ENCODE measurements at regions not wholly inside any gene's neighbourhood (a gene's known extent, or its start where the extent isn't known, plus 50 kb on each side); places are given as distances from the start of the nearest gene placed in this dataset.
"Not testable (repeated sequence)": the region's sequence is repeated elsewhere in the genome, so short reads cannot be mapped to it uniquely, and the experiment has no call there.

GRCh38 chr12:10453-10852 is 56.1 kb upstream of the IQSEC3 start:
- DNase-seq: peak; percentile 4

GRCh38 chr12:10879-11812 is 55.4 kb upstream of the IQSEC3 start:
- peak; percentile 4 for DNase-seq

- DNase-seq: peak; percentile 17
Measured at GRCh38 chr12:12306-12705, 54.3 kb upstream of the IQSEC3 start.

- peak; percentile 11 for DNase-seq
Measured at GRCh38 chr12:12725-13640, 53.6 kb upstream of the IQSEC3 start.

GRCh38 chr12:13841-14240 is 52.7 kb upstream of the IQSEC3 start:
- peak; percentile 3 for DNase-seq

GRCh38 chr12:14696-15095 is 51.9 kb upstream of the IQSEC3 start:
- DNase-seq: not testable (repeated sequence)

- DNase-seq: not testable (repeated sequence)
Measured at GRCh38 chr12:15381-15780, 51.2 kb upstream of the IQSEC3 start.

- DNase-seq: not testable (repeated sequence)
Measured at GRCh38 chr12:16019-16418, 50.5 kb upstream of the IQSEC3 start.

GRCh38 chr12:16541-16940 is 50.0 kb upstream of the IQSEC3 start:
- not testable (repeated sequence) for DNase-seq

Data from left hindlimb (tissue), 1 donor.